ENCODE measurements at regions not wholly inside any gene's neighbourhood (a gene's known extent, or its start where the extent isn't known, plus 50 kb on each side); places are given as distances from the start of the nearest gene placed in this dataset.

DNA sequence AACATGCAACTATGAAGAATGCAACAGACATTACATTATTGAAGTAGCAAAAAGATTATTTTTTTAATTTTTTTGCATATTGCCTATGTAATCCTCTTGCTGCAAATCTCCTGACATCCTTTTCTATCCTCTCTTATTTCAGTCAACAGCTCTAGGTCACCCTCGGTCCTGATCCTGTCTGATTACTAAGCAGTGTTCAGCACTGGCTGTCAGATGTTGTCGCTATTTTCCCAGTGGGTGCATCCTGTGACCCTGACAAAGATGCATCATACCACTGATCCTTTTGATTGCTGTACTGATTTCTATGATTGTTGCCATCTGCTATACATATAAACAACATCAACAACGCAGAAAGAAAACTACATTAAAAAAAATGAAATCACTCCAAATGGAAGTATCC lies 443.7 kb upstream of the PRR20A start:
- TF ChIP-seq, protein P1, sequence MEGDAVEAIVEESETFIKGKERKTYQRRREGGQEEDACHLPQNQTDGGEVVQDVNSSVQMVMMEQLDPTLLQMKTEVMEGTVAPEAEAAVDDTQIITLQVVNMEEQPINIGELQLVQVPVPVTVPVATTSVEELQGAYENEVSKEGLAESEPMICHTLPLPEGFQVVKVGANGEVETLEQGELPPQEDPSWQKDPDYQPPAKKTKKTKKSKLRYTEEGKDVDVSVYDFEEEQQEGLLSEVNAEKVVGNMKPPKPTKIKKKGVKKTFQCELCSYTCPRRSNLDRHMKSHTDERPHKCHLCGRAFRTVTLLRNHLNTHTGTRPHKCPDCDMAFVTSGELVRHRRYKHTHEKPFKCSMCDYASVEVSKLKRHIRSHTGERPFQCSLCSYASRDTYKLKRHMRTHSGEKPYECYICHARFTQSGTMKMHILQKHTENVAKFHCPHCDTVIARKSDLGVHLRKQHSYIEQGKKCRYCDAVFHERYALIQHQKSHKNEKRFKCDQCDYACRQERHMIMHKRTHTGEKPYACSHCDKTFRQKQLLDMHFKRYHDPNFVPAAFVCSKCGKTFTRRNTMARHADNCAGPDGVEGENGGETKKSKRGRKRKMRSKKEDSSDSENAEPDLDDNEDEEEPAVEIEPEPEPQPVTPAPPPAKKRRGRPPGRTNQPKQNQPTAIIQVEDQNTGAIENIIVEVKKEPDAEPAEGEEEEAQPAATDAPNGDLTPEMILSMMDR (IDR thresholded peaks at IDR 0.05), result no peak
- TF ChIP-seq POLR2A (IDR thresholded peaks at IDR 0.05), result no peak
